GM18861 (cell line): ENCODE measurements at regions not wholly inside any gene's neighbourhood (a gene's known extent, or its start where the extent isn't known, plus 50 kb on each side); places are given as distances from the start of the nearest gene placed in this dataset.

Experiments used
- ATAC-seq: cut with Tn5 transposase; IDR thresholded peaks from one replicate; pipeline ENCODE4 v1.9.1; 2021; ENCODE audit not compliant: unreplicated experiment

- no peak for ATAC-seq
These were observed 64.3 kb downstream of the DMRTA2 start for GRCh38 chr1:50358962-50359361.

GRCh38 chr1:50357186-50357585, 66.1 kb downstream of the DMRTA2 start:
- no peak for ATAC-seq

DNA sequence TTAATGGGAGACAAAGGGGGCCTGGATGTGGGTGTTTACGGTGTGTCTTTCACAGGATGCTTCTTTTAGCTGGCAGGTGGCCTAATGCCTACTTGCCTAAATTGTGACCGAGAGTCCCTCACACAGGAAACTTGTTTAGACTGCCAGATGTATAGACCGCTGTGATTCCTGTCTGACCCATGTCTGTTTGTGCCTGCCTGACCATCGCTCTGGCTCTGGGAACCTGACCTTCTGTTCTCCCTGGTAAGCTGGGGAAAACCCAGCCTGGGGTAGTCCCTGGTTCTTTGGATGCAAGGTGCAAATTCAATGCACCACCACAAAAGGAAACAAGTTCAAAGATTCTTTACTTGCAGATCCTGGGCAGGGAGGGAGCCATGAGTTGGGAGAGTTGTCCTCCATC, 68.4 kb downstream of the DMRTA2 start:
- ATAC-seq: no peak

GRCh38 chr1:50352428-50352827, 70.8 kb downstream of the DMRTA2 start:
- ATAC-seq: no peak

- no peak for ATAC-seq
These were observed 72.4 kb downstream of the DMRTA2 start for GRCh38 chr1:50350868-50351267.

GRCh38 chr1:50350421-50350820, 72.8 kb downstream of the DMRTA2 start:
- ATAC-seq: no peak

- no peak for ATAC-seq
These were observed 74.0 kb downstream of the DMRTA2 start for GRCh38 chr1:50349242-50349565.

DNA sequence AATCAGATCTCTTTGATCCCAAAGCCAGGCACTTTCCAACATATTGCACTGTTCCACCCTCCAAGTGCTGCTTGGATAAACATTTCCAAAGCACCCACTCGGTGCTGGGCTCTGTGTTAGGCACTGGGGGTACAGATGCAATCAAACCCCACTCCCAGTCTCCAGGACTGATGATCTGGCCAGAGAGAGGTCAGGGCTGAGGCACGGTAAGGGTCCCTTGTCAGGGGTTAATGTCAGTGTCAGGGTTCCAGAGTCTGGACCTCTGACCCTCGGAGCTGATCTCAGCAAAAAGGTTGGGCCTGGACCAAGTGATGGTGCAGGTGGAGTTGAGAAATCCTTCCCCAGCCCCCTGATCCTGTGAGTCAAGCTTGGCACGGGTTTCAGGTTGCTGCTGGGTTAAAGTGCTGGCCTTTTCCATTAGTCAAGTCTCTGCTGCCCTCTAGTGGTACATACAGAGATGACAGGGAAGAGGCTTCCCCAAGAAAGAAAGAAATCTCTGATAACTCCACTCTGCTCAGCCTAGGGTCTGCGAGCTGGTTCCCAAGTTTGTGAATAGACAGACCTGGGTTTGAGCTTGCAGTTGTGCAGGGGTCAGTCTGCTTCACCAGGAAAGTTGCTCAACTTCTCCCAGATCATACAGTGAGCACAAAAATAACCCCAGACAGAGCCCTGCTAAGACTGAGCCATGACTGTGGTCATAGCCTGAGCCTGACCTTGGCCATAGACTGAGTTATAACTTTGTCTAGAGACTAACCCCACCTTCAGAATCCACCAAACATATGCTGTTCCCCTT, 74.6 kb downstream of the DMRTA2 start:
- ATAC-seq: no peak

DNA sequence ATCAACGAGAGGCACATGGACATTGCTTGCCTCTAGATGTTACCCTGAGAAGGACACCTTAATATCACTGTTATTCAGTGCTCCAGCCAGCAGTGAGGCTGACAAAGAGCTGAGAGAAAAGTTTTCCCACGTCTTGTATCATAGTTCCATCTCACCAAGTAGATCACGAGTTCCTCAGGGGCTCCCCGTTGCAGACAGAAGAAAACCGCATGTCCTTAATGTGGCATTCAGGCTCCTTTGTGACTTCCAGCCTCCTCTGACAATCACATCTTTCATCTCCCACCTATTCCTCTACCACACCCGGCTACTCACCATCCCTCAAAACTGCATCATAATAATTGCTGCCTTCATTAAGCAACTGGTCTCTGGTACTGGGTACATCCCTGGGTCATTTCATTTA, 75.3 kb downstream of the DMRTA2 start:
- ATAC-seq: no peak

GRCh38 chr1:50346621-50347020, 76.6 kb downstream of the DMRTA2 start:
- ATAC-seq: no peak

GRCh38 chr1:50343323-50343722, 79.9 kb downstream of the DMRTA2 start:
- ATAC-seq: no peak

DNA sequence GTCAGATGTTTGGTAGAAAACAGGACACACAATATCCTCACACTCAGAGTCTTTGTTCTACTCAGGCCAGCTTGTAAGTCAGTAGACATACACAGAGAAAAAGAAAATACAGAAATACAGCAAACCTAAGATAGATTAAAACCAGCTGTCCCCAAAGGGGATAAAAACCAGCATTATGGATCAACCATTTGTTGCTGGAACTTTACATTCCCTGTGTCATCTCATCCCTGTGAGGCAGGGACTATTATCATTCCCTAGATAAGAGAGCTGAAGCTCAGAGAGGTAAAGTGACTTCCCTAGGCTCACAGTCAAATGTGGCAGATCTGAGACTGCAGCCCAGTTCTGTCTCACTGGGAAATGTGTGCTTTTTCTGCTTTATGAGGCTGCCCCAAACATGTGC, 80.7 kb downstream of the DMRTA2 start:
- ATAC-seq: no peak

DNA sequence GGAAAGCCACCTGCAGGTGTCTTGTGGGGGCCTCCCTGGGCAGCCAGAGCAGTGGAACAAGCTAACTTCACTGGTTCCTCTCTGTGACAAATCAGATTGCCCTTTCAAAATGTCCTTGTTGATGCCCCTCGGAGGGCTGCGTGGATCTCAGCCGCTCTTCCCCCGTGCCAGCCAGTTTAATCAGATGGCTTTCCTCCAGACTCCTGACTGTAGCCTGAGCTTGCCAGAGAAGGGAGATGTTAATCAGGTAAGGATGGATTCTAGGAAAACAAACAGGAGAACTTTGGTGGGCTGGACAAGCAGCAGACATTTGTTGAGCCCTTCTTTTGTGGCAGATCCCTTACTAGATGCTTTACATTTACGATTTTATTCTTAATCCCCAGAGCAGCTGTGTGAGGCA, 88.2 kb downstream of the DMRTA2 start:
- ATAC-seq: no peak

DNA sequence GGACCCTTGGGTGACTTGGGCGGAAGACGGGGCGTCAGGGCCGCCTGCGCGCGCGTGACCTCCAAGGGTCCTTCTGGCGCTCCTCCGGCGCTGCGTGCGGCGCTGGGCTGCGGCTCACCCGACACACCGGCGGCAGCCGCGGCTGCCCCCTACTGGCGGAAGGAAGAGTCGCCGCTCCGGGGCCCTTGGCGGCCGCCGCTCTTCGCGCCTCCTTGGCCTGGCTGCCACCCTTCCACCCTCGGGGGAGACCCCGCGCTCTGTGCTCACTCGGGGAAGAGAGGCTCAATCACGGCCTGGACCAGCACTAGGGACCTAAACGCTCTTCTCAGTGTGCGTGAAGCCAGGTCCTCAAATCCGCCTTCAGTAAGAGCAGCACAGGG, 89.7 kb downstream of the DMRTA2 start:
- no peak for ATAC-seq

DNA sequence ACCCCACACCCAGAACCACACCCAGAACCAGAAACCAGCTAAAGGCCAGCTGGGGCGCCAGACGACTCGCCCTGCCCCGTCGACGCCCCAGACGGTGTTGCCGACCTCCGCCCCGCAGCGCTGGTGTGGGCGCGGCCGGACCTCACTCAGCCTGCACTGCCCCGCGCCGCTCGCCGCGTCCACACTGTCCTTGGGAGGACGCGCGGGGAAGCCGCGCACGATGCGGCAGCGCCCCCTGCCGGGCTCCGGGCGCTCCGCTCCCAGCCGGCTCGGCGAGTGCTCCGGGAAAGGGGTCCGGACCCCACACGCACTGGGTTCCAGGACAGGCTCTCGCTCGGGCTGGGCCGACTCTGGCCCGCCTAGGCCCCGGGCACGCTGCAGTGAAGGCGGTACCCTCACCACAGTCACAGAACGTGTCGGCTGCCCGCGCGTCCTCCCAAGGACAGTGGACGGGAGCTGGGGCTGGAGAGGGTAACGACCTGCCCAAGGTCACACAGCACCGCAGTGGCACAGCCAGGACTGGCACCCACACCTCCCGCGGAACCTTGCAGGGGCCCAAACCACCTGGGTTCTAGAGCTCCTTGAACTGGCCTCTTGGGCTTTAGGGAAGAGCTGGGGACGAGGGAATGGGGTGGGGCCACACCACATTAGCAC, 90.2 kb downstream of the DMRTA2 start:
- peak; percentile 60 for ATAC-seq

- no peak for ATAC-seq
These were observed 93.8 kb downstream of the DMRTA2 start for GRCh38 chr1:50329332-50329932.

- ATAC-seq: no peak
These were observed 94.7 kb downstream of the DMRTA2 start for GRCh38 chr1:50328552-50328951.

DNA sequence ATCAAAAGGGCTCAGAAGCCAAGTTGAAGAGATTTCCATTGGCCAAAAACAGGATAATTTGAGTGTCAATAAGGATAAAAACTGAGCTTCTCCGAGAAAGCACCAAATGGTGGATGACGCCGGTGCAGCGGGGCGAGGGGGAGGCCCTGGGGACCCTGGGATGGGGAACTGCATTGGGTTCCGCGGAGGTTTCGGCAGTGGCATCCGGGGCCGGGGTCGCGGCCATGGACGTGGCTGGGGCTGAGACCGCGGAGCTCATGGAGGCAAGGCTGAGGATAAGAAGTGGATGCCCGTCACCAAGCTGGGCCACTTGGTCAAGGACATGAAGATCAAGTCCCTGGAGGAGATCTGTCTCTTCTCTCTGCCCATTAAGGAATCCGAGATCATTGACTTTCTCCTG, 97.2 kb downstream of the DMRTA2 start:
- no peak for ATAC-seq

DNA sequence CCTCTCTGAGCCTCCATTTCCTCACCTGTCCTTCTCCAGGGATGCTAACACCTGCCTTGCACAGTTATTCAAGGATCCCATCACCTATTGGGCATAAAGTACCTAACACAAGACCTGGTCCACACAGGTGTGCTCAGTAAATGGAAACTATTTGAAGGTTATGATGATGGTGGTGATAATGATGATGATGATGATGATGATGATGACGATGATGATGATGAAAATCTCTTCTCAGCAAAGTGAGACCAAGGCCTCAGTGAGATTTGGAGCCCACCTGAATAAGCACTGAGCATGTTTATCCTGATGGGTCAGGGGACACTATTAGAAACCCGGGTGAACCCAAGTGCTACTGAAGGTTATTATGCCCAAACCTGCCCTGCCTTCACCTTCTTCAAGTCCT, 100.7 kb downstream of the DMRTA2 start:
- ATAC-seq: no peak

- no peak for ATAC-seq
These were observed 104.8 kb downstream of the DMRTA2 start for GRCh38 chr1:50318428-50318827.

DNA sequence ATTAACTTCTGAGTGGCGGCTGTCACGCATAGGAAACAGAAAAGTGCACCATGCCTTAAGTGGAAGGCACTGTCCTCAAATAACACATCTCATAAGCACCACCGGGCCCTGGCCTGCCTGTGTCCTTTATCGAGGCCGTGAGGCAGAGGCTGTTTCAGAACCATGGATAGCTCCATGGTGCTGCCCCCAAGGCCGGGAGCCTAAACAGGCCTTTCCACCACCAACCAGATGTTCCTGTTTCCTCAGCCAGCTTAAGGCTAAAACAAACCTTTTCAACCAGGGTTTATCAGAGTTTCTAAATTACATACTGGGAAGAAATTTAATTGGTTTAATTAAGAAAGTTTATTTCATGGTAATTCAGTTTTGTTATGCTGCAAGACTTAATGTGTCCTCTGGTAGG, 114.4 kb downstream of the DMRTA2 start:
- no peak for ATAC-seq

- ATAC-seq: no peak
These were observed 117.4 kb downstream of the DMRTA2 start for GRCh38 chr1:50305808-50306207.

DNA sequence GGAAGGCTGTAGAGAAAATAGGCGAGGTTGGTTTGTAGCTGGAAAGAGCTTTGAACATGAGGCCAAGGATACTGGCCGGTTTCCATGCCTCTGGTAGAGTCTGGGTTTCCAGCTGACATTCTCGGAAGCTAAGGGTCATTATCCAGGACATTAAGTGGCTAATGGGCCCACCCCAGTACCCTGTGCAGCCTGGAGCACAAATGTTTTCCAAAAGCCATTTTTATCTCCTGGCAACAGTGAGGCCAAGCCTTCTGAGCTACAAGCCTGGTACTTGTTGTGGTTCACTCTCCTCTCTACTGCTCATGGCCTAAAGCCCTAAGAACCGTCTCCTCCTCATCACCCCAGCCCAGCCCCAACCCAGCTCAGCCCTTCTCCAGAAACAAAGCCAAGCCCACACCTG, 122.9 kb downstream of the DMRTA2 start:
- no peak for ATAC-seq
